ENCODE measurements at regions not wholly inside any gene's neighbourhood (a gene's known extent, or its start where the extent isn't known, plus 50 kb on each side); places are given as distances from the start of the nearest gene placed in this dataset.

- DNase-seq, result no peak
Observed at GRCh38 chr2:10239561-10239967, 63.1 kb upstream of the HPCAL1 start.

- DNase-seq, result no peak
Observed at GRCh38 chr2:10240161-10240681, 62.5 kb upstream of the HPCAL1 start.

GRCh38 chr2:10240911-10241610, 61.6 kb upstream of the HPCAL1 start:
- no peak for DNase-seq

GRCh38 chr2:10241641-10242430, 60.9 kb upstream of the HPCAL1 start:
- no peak for DNase-seq

GRCh38 chr2:10242451-10242850, 60.3 kb upstream of the HPCAL1 start:
- DNase-seq, result no peak

GRCh38 chr2:10242998-10243925, 59.4 kb upstream of the HPCAL1 start:
- no peak for DNase-seq

GRCh38 chr2:10243926-10244270, 58.8 kb upstream of the HPCAL1 start:
- no peak for DNase-seq

- no peak for DNase-seq
Observed at GRCh38 chr2:10245021-10245420, 57.7 kb upstream of the HPCAL1 start.

GRCh38 chr2:10245661-10246060, 57.0 kb upstream of the HPCAL1 start:
- no peak for DNase-seq

- DNase-seq, result no peak
Observed at GRCh38 chr2:10246370-10246769, 56.3 kb upstream of the HPCAL1 start.

GRCh38 chr2:10246831-10247230, 55.9 kb upstream of the HPCAL1 start:
- no peak for DNase-seq

GRCh38 chr2:10249798-10250197, 52.9 kb upstream of the HPCAL1 start:
- no peak for DNase-seq

GRCh38 chr2:10252224-10252623, 50.5 kb upstream of the HPCAL1 start:
- DNase-seq, result no peak

GRCh38 chr2:10252661-10253060, 50.0 kb upstream of the HPCAL1 start:
- no peak for DNase-seq

All from NCI-H526 treated with DMSO at 0.1 percent for 48 hours (cell line).